DND-41 (cell line): ENCODE measurements at regions not wholly inside any gene's neighbourhood (a gene's known extent, or its start where the extent isn't known, plus 50 kb on each side); places are given as distances from the start of the nearest gene placed in this dataset.
"Not testable (repeated sequence)": the region's sequence is repeated elsewhere in the genome, so short reads cannot be mapped to it uniquely, and the experiment has no call there.

Experiments
- ATAC-seq: fragments of 200-7000 bp; cut with Tn5 transposase; 3 replicates; pipeline ENCODE4 v1.9.1; 2021; ENCODE audit warnings: low read depth; ENCODE audit not compliant: insufficient read depth
- DNase-seq: peaks from one replicate; pipeline ENCODE4 v3.0.0-alpha.2; 2020
- H2AFZ ChIP-seq: 2 replicates; pipeline ENCODE4 v1.6.0; 2012; ENCODE audit warnings: low read depth, low read length
- H3K27ac ChIP-seq: 2 replicates; pipeline ENCODE4 v1.5.1; 2012; ENCODE audit warnings: low read length, inconsistent platforms
- H3K27me3 ChIP-seq: fragments of 200-600 bp; sonication (generic); 2 replicates; pipeline ENCODE4 v1.6.0; 2012; ENCODE audit warnings: low read length, mild to moderate bottlenecking, inconsistent platforms; ENCODE audit not compliant: insufficient read depth, poor library complexity
- H3K36me3 ChIP-seq: 2 replicates; pipeline ENCODE4 v1.5.1; 2012; ENCODE audit warnings: low read length, inconsistent platforms; ENCODE audit not compliant: insufficient read depth
- H3K4me1 ChIP-seq: 2 replicates; pipeline ENCODE4 v1.5.1; 2012; ENCODE audit warnings: mild to moderate bottlenecking, low read length; ENCODE audit not compliant: insufficient read depth
- H3K4me2 ChIP-seq: 2 replicates; pipeline ENCODE4 v1.6.0; 2012; ENCODE audit warnings: mild to moderate bottlenecking, moderate library complexity, low read length, inconsistent platforms; ENCODE audit not compliant: insufficient read depth
- H3K4me3 ChIP-seq, 2 experiments: fragments of 200-600 bp in 1 of 2; shearing (Covaris generic) in 1 of 2; 2 replicates each; pipeline ENCODE4 v1.5.1; 2012 to 2016; ENCODE audit warnings: inconsistent platforms in 2 of 2, low read length in 2 of 2, mild to moderate bottlenecking in 2 of 2, low read depth in 1 of 2, moderate library complexity in 1 of 2
- H3K79me2 ChIP-seq: 2 replicates; pipeline ENCODE4 v1.6.0; 2012; ENCODE audit warnings: low read length, inconsistent platforms; ENCODE audit not compliant: insufficient read depth
- H3K9ac ChIP-seq: 2 replicates; pipeline ENCODE4 v1.6.0; 2012; ENCODE audit warnings: low read depth, mild to moderate bottlenecking, inconsistent platforms, low read length, moderate library complexity
- H3K9me3 ChIP-seq: 2 replicates; pipeline ENCODE4 v1.5.1; 2012; ENCODE audit warnings: low read length, moderate library complexity, mild to moderate bottlenecking, inconsistent platforms; ENCODE audit not compliant: insufficient read depth, severe bottlenecking
- H4K20me1 ChIP-seq: 2 replicates; pipeline ENCODE4 v1.6.0; 2012; ENCODE audit warnings: low read length; ENCODE audit not compliant: insufficient read depth
- TF ChIP-seq, protein P1 (sequence below): IDR thresholded peaks from 2 replicates; pipeline ENCODE4 v1.5.1; 2012; ENCODE audit warnings: borderline replicate concordance, low read length, moderate library complexity, mild to moderate bottlenecking; ENCODE audit not compliant: poor library complexity, severe bottlenecking; ENCODE audit errors: extremely low read depth

GRCh38 chr3:91287344-91287743 is 2179.9 kb downstream of the EPHA3 start:
- not testable (repeated sequence) for H2AFZ ChIP-seq, H3K9ac ChIP-seq, H3K36me3 ChIP-seq, H3K27ac ChIP-seq, H3K79me2 ChIP-seq, H3K9me3 ChIP-seq, H4K20me1 ChIP-seq, H3K4me3 ChIP-seq, H3K4me1 ChIP-seq, H3K27me3 ChIP-seq, H3K4me2 ChIP-seq
- ATAC-seq, result peak; percentile 68; the same call in 1 of the 3 replicates
- TF ChIP-seq, protein P1, sequence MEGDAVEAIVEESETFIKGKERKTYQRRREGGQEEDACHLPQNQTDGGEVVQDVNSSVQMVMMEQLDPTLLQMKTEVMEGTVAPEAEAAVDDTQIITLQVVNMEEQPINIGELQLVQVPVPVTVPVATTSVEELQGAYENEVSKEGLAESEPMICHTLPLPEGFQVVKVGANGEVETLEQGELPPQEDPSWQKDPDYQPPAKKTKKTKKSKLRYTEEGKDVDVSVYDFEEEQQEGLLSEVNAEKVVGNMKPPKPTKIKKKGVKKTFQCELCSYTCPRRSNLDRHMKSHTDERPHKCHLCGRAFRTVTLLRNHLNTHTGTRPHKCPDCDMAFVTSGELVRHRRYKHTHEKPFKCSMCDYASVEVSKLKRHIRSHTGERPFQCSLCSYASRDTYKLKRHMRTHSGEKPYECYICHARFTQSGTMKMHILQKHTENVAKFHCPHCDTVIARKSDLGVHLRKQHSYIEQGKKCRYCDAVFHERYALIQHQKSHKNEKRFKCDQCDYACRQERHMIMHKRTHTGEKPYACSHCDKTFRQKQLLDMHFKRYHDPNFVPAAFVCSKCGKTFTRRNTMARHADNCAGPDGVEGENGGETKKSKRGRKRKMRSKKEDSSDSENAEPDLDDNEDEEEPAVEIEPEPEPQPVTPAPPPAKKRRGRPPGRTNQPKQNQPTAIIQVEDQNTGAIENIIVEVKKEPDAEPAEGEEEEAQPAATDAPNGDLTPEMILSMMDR, result peak; percentile 32
- DNase-seq, result peak; percentile 24

- H3K27ac ChIP-seq, H3K36me3 ChIP-seq, H3K4me3 ChIP-seq, H3K79me2 ChIP-seq, H2AFZ ChIP-seq, DNase-seq, H3K27me3 ChIP-seq, H3K9ac ChIP-seq, H3K9me3 ChIP-seq, H3K4me1 ChIP-seq, H4K20me1 ChIP-seq, H3K4me2 ChIP-seq, ATAC-seq: not testable (repeated sequence)
Observed at GRCh38 chr3:91291388-91291787, 2184.0 kb downstream of the EPHA3 start.
